Endodermal cell (in vitro differentiated cells): ENCODE measurements at regions not wholly inside any gene's neighbourhood (a gene's known extent, or its start where the extent isn't known, plus 50 kb on each side); places are given as distances from the start of the nearest gene placed in this dataset.

Experiments used
- DNase-seq: peaks from one replicate; pipeline ENCODE4 v3.0.0-alpha.2; 2017
- H3K27ac ChIP-seq: 2 replicates; pipeline ENCODE4 v1.5.1; 2013; ENCODE audit warnings: mild to moderate bottlenecking, low read depth, low read length, moderate library complexity
- H3K27me3 ChIP-seq: 2 replicates; pipeline ENCODE4 v1.6.1; 2013; ENCODE audit warnings: mild to moderate bottlenecking, low read length, moderate library complexity; ENCODE audit not compliant: insufficient read depth, control insufficient read depth, poor library complexity, severe bottlenecking
- H3K36me3 ChIP-seq: 2 replicates; pipeline ENCODE4 v1.7.0; 2013; ENCODE audit warnings: mild to moderate bottlenecking, low read length, moderate library complexity; ENCODE audit not compliant: control insufficient read depth, insufficient read depth
- H3K4me1 ChIP-seq: one replicate; pipeline ENCODE4 v1.7.0; 2013; ENCODE audit warnings: low read length; ENCODE audit not compliant: control insufficient read depth, insufficient read depth
- H3K4me3 ChIP-seq: 2 replicates; pipeline ENCODE4 v1.5.1; 2013; ENCODE audit warnings: mild to moderate bottlenecking, low read length, moderate library complexity
- H3K9ac ChIP-seq: 2 replicates; pipeline ENCODE4 v1.6.1; 2013; ENCODE audit warnings: mild to moderate bottlenecking, low read length, moderate library complexity; ENCODE audit not compliant: poor library complexity, severe bottlenecking; ENCODE audit errors: extremely low read depth
- H3K9me3 ChIP-seq: 2 replicates; pipeline ENCODE4 v1.6.1; 2013; ENCODE audit warnings: mild to moderate bottlenecking, low read length, moderate library complexity; ENCODE audit not compliant: control insufficient read depth
- H3K27ac Mint-ChIP-seq: 2 replicates; pipeline ENCODE4 v1.8.0; 2020; ENCODE audit warnings: mixed read lengths
- H3K27me3 Mint-ChIP-seq: 2 replicates; pipeline ENCODE4 v1.8.0; 2021; ENCODE audit warnings: mild to moderate bottlenecking, mixed read lengths; ENCODE audit not compliant: insufficient read depth
- H3K36me3 Mint-ChIP-seq: 2 replicates; pipeline ENCODE4 v1.8.0; 2020; ENCODE audit warnings: low read depth, mixed read lengths
- H3K4me1 Mint-ChIP-seq: 2 replicates; pipeline ENCODE4 v1.8.0; 2020; ENCODE audit warnings: mixed read lengths
- H3K4me3 Mint-ChIP-seq: 2 replicates; pipeline ENCODE4 v1.8.0; 2020; ENCODE audit warnings: mild to moderate bottlenecking, moderate library complexity, mixed read lengths
- H3K9me3 Mint-ChIP-seq: 2 replicates; pipeline ENCODE4 v1.8.0; 2020; ENCODE audit warnings: mild to moderate bottlenecking, mixed read lengths
- CTCF ChIP-seq: fragments of 200-600 bp; sonication (generic); conservative IDR thresholded peaks from 2 replicates; pipeline ENCODE4 v1.5.0; 2021; ENCODE audit warnings: antibody characterized with exemption, mild to moderate bottlenecking
- WGBS, 2 experiments: methylation state at CpG; one replicate each; pipeline versions ENCODE4 v1.1.5 to v1.1.7; 2013; ENCODE audit warnings: missing lambda C conversion rate in 2 of 2, mixed read lengths in 1 of 2; ENCODE audit not compliant: insufficient coverage in 1 of 2, insufficient read length in 1 of 2; 5-methylcytosine and 5-hydroxymethylcytosine counted together

GRCh38 chr21:16285605-16286126 lies 555.9 kb downstream of the USP25 start:
- no peaks in the 10 kb centered on the region for H3K9me3 ChIP-seq
- H3K4me1 ChIP-seq = no peaks in the 10 kb centered on the region
- no peak overlapping the region for H3K4me3 ChIP-seq
- no peaks in the 10 kb centered on the region for H3K27me3 ChIP-seq
- no peak for DNase-seq
- peak overlapping the region; percentile 97 for H3K27ac ChIP-seq
- WGBS, 2 experiments = 80 to 83% methylated on average over 2 to 5 of the region's 5 CpGs
- H3K4me1 Mint-ChIP-seq = peaks cover 13% of the 10 kb centered on the region
- H3K27me3 Mint-ChIP-seq = no peaks in the 10 kb centered on the region
- TF ChIP-seq CTCF = no peak
- no peaks in the 10 kb centered on the region for H3K36me3 ChIP-seq
- H3K9me3 Mint-ChIP-seq = no peaks in the 10 kb centered on the region
- no peak overlapping the region for H3K27ac Mint-ChIP-seq
- no peak overlapping the region for H3K9ac ChIP-seq
- H3K36me3 Mint-ChIP-seq = no peaks in the 10 kb centered on the region
- H3K4me3 Mint-ChIP-seq = no peak overlapping the region

- H3K27ac ChIP-seq = peak overlapping the region; percentile 97
- DNase-seq = no peak
- H3K9ac ChIP-seq = no peak overlapping the region
- no peaks in the 10 kb centered on the region for H3K27me3 ChIP-seq
- TF ChIP-seq CTCF = no peak
- Mint-ChIP-seq H3K4me3 (no peak overlapping the region), H3K9me3 (no peaks in the 10 kb centered on the region), H3K36me3 (no peaks in the 10 kb centered on the region), H3K27ac (no peak overlapping the region), H3K27me3 (no peaks in the 10 kb centered on the region), H3K4me1 (peaks cover 5% of the 10 kb centered on the region)
- no peaks in the 10 kb centered on the region for H3K9me3 ChIP-seq
- no peaks in the 10 kb centered on the region for H3K4me1 ChIP-seq
- no peaks in the 10 kb centered on the region for H3K36me3 ChIP-seq
- no peak overlapping the region for H3K4me3 ChIP-seq
- WGBS, 2 experiments = 80 to 84% methylated on average over 1 to 2 of the region's 2 CpGs
These were observed 557.3 kb downstream of the USP25 start for GRCh38 chr21:16287046-16287445.

- Mint-ChIP-seq H3K4me1 (no peaks in the 10 kb centered on the region), H3K27ac (no peak overlapping the region), H3K27me3 (no peaks in the 10 kb centered on the region), H3K36me3 (no peaks in the 10 kb centered on the region), H3K9me3 (no peaks in the 10 kb centered on the region), H3K4me3 (no peak overlapping the region)
- H3K27me3 ChIP-seq = no peaks in the 10 kb centered on the region
- no peak overlapping the region for H3K9ac ChIP-seq
- no peaks in the 10 kb centered on the region for H3K9me3 ChIP-seq
- WGBS, 2 experiments = 93 to 100% methylated on average over 6 of the region's 7 CpGs
- H3K27ac ChIP-seq = no peak overlapping the region
- TF ChIP-seq CTCF = no peak
- H3K4me3 ChIP-seq = no peak overlapping the region
- no peak for DNase-seq
- H3K4me1 ChIP-seq = no peaks in the 10 kb centered on the region
- no peaks in the 10 kb centered on the region for H3K36me3 ChIP-seq
These were observed 561.5 kb downstream of the USP25 start for GRCh38 chr21:16291296-16291695.
